ENCODE measurements at regions not wholly inside any gene's neighbourhood (a gene's known extent, or its start where the extent isn't known, plus 50 kb on each side); places are given as distances from the start of the nearest gene placed in this dataset.
A peak's percentile ranks its signal among the peaks of the same experiment; 100 is the strongest.

DNA sequence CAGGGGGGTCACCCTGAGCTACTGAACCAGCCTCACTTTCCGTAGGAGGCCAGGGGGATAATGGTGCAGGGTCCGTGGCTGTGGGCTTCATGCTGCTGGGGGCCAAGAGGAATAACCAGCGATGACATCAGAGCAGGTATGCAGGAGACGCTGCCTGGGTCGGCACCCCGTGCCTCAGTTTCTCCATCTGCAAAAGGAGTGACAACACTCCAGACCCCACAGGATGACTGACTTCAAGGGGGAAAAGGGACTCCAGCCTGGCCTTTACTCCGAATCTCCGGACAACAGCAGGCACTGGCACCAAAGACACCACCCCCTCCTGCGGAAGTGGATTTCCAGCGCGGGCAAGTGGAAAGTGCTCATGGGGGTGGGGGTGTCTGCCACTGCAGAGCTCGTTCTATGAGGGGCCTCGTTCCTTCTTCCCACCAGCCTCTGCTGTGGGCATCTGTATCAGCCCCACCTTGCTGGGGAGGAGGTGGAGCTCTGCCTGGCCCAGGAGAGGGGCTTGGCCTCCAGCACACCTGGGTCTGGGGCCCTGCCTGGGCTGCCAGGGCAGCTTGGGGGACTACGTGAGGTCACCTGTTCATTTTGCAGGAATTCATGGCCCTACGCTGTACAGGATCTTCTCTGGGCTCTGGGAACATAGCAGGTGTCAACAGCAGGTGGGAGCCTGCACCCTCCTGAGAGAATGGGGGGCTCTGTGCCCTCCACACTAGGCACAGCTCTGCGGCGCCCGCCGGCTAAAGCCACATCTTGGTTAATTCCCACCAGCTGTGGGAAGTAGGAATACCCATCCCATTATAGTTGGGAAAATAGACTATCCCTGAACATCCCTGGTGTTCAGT is 216.6 kb upstream of the C14orf180 start:
- Histone ChIP-seq H3K4me3 (ENCODE audit: control insufficient read depth in 1 of 2, extremely low read depth in 1 of 2, low read length in 1 of 2) (no peak overlapping the region), H3K9me3 (no peaks in the 10 kb centered on the region), H3K4me1 (ENCODE audit: control insufficient read depth in 1 of 2, extremely low read depth in 1 of 2, insufficient read depth in 2 of 2, low read length in 2 of 2) (no peaks in the 10 kb centered on the region), H3K27ac (ENCODE audit: low read length) (no peak overlapping the region), H3K36me3 (ENCODE audit: control insufficient read depth in 2 of 2, extremely low read depth in 1 of 2, insufficient read depth in 1 of 2, low read length in 1 of 2) (no peaks in the 10 kb centered on the region), H3K27me3 (replicated peaks in 1 of 2; ENCODE audit: control insufficient read depth in 2 of 2, extremely low read depth in 1 of 2, insufficient read depth in 2 of 2, low read length in 1 of 2) (peaks cover 0 to 18% of the 10 kb centered on the region in 2 experiments)
- Mint-ChIP-seq H3K27me3 (peaks cover 0 to 2% of the 10 kb centered on the region in 2 donors), H3K9me3 (peaks cover 0 to 4% (median 4%) of the 10 kb centered on the region in 3 donors), H3K27ac (no peak overlapping the region), H3K4me3 (no peak overlapping the region), H3K36me3 (peaks cover 3% of the 10 kb centered on the region), H3K4me1 (no peaks in the 10 kb centered on the region)
- 80% methylated on average over 8 of the region's 19 CpGs for WGBS (ENCODE audit: insufficient coverage)
- ATAC-seq (replicated peaks in 1 of 4) (no peak), DNase-seq (no peak)
- POLR2A ChIA-PET, result no interaction called here
- CTCF ChIA-PET, result no interaction called here

DNA sequence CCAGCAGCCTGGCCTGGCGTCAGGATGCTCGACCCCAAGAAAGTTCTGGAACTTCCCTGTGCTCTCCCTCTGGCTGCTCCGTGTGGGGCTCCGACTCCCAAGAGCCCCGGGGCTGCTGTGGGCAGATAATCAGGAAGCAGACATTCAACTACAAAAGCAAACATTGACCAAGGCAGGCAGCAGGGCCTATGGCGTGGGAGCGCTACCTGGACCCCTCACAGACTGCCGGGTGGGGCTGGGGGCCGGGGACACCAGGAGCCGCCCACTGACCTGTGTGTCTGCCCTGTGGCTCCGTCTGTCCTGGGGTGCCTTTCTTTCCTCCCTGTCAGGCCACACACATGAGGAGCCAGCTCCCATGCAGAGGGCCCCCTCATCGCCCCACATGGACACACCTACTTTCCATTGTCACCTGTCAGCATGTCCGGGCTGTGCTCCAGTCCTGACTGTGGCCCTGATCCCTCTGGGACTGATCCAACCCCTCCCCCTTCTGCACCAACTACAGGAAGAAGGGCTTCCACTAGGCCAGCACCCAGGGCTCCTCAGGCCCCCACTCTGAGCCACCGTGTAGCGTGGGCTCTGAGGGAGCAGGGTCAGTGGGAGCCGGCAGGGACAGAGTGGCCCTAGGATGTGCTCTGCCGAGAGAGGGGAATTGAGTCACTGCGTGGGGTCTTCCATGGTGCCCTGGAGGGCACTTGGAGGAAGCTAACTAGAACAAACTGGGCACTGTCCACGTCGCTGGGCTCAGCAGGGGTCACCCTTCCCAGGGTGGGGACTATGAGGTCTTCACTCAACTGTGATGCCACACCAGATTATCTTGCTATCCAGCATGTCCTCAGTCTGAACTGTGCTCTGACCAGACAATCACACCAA is 215.4 kb upstream of the C14orf180 start:
- Mint-ChIP-seq H3K27me3 (peaks cover 0 to 2% of the 10 kb centered on the region in 2 donors), H3K4me1 (no peaks in the 10 kb centered on the region), H3K27ac (no peak overlapping the region), H3K9me3 (peaks cover 0 to 4% (median 4%) of the 10 kb centered on the region in 3 donors), H3K4me3 (no peak overlapping the region), H3K36me3 (peaks cover 3% of the 10 kb centered on the region)
- POLR2A ChIA-PET, result no interaction called here
- Histone ChIP-seq H3K27me3 (replicated peaks in 1 of 2; ENCODE audit: control insufficient read depth in 2 of 2, extremely low read depth in 1 of 2, insufficient read depth in 2 of 2, low read length in 1 of 2) (peaks cover 0 to 18% of the 10 kb centered on the region in 2 experiments), H3K4me1 (ENCODE audit: control insufficient read depth in 1 of 2, extremely low read depth in 1 of 2, insufficient read depth in 2 of 2, low read length in 2 of 2) (no peaks in the 10 kb centered on the region), H3K27ac (ENCODE audit: low read length) (no peak overlapping the region), H3K9me3 (no peaks in the 10 kb centered on the region), H3K4me3 (ENCODE audit: control insufficient read depth in 1 of 2, extremely low read depth in 1 of 2, low read length in 1 of 2) (no peak overlapping the region), H3K36me3 (ENCODE audit: control insufficient read depth in 2 of 2, extremely low read depth in 1 of 2, insufficient read depth in 1 of 2, low read length in 1 of 2) (no peaks in the 10 kb centered on the region)
- WGBS (ENCODE audit: insufficient coverage), result 80% methylated on average over 18 of the region's 20 CpGs
- peak in 1 of 4 experiments; percentile 31 for ATAC-seq (replicated peaks in 1 of 4)
- no peak for DNase-seq
- CTCF ChIA-PET, result no interaction called here

DNA sequence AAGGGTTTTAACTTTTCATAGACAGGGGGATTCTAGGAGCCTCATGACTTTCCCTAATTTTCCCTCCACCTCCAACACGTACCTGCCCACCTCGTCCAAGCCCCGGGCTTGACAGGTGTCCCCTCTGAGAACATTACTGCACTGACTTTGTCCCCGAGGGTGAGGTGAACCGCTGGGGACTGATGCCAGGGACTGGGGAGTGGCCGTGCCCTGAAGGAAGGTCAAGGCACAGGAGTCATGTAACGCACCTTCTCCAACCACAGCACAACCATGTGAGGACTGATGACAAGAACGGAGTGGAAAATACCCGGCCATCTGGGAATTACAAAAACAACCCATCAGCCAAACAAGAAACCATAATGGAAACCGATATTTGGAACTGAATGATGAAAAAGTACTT is 214.7 kb upstream of the C14orf180 start:
- no peaks in the 10 kb centered on the region for H3K4me1 Mint-ChIP-seq
- WGBS (ENCODE audit: insufficient coverage), result 100% methylated on average over 2 of the region's 10 CpGs
- no peak overlapping the region for H3K27ac Mint-ChIP-seq
- no peak overlapping the region for H3K4me3 Mint-ChIP-seq
- ChIA-PET POLR2A (no interaction called here), CTCF (no interaction called here)
- H3K27ac ChIP-seq (ENCODE audit: low read length), result no peak overlapping the region
- H3K27me3 Mint-ChIP-seq, result peaks cover 0 to 3% of the 10 kb centered on the region in 2 donors
- no peaks in the 10 kb centered on the region for H3K4me1 ChIP-seq (ENCODE audit: control insufficient read depth in 1 of 2, extremely low read depth in 1 of 2, insufficient read depth in 2 of 2, low read length in 2 of 2)
- H3K9me3 ChIP-seq, result no peaks in the 10 kb centered on the region
- no peak for ATAC-seq (replicated peaks in 1 of 4)
- peaks cover 0 to 4% (median 4%) of the 10 kb centered on the region in 3 donors for H3K9me3 Mint-ChIP-seq
- H3K36me3 Mint-ChIP-seq, result peaks cover 3% of the 10 kb centered on the region
- H3K36me3 ChIP-seq (ENCODE audit: control insufficient read depth in 2 of 2, extremely low read depth in 1 of 2, insufficient read depth in 1 of 2, low read length in 1 of 2), result no peaks in the 10 kb centered on the region
- H3K27me3 ChIP-seq (replicated peaks in 1 of 2; ENCODE audit: control insufficient read depth in 2 of 2, extremely low read depth in 1 of 2, insufficient read depth in 2 of 2, low read length in 1 of 2), result peaks cover 0 to 20% of the 10 kb centered on the region in 2 experiments
- H3K4me3 ChIP-seq (ENCODE audit: control insufficient read depth in 1 of 2, extremely low read depth in 1 of 2, low read length in 1 of 2), result no peak overlapping the region
- no peak for DNase-seq

DNA sequence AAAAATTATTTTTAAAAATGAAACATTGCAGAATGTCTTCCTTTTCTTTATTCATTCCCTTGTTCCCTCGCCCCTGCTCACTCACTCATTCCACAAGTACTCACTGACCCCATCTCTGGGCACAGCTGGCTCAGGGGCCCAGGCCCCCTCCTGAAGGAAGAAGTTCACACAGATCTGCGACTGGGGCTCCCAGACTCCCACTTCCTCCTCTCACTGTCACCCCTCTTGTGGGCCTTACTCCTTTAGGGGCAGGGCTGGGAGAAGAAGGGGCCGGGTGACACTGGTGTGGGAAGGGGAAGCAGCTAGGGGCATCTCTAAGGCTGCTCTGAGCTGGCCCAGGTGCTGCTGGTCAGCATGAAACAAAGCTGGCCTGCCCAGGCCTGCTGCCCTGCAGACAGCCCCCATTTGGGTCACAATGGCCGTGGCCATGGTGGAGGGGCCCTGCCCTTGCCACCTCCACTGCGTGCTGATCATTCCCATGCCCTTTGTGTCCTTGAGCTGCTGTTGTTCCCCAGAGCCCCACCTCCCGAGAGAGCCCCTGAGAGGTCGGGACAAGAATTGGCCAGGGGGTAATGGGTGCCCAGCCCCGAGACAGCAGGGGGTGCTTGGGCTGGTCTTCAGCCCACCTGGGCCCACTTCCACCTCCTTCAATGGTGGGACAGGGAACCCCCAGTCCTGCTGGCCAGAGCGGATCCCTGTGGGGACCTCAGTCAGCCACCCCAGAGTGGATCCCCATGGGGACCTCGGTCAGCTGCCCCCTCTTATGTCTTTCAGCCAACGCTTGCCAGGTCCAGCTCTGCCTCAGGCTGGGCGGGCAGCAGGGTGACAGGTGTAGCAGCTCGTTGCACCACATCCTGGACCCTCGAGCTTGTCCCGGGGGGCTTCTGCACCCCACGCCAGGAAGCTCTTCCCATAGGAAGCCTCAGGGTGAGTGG is 212.4 kb upstream of the C14orf180 start:
- no peaks in the 10 kb centered on the region for H3K36me3 ChIP-seq (ENCODE audit: control insufficient read depth in 2 of 2, extremely low read depth in 1 of 2, insufficient read depth in 1 of 2, low read length in 1 of 2)
- ChIA-PET POLR2A (no interaction called here), CTCF (no interaction called here)
- Mint-ChIP-seq H3K27ac (no peak overlapping the region), H3K4me1 (peaks cover 0 to 3% (median 2%) of the 10 kb centered on the region in 3 donors), H3K36me3 (peaks cover 3% of the 10 kb centered on the region), H3K9me3 (peaks cover 0 to 4% (median 4%) of the 10 kb centered on the region in 3 donors), H3K27me3 (peaks cover 0 to 4% of the 10 kb centered on the region in 2 donors), H3K4me3 (no peak overlapping the region)
- H3K9me3 ChIP-seq, result no peaks in the 10 kb centered on the region
- peaks cover 0 to 19% of the 10 kb centered on the region in 2 experiments for H3K27me3 ChIP-seq (replicated peaks in 1 of 2; ENCODE audit: control insufficient read depth in 2 of 2, extremely low read depth in 1 of 2, insufficient read depth in 2 of 2, low read length in 1 of 2)
- peaks cover 0 to 2% of the 10 kb centered on the region in 2 experiments for H3K4me1 ChIP-seq (ENCODE audit: control insufficient read depth in 1 of 2, extremely low read depth in 1 of 2, insufficient read depth in 2 of 2, low read length in 2 of 2)
- H3K27ac ChIP-seq (ENCODE audit: low read length), result no peak overlapping the region
- no peak overlapping the region for H3K4me3 ChIP-seq (ENCODE audit: control insufficient read depth in 1 of 2, extremely low read depth in 1 of 2, low read length in 1 of 2)
- ATAC-seq (replicated peaks in 1 of 4), result no peak
- WGBS (ENCODE audit: insufficient coverage), result 78% methylated on average over 12 of the region's 16 CpGs
- no peak for DNase-seq

DNA sequence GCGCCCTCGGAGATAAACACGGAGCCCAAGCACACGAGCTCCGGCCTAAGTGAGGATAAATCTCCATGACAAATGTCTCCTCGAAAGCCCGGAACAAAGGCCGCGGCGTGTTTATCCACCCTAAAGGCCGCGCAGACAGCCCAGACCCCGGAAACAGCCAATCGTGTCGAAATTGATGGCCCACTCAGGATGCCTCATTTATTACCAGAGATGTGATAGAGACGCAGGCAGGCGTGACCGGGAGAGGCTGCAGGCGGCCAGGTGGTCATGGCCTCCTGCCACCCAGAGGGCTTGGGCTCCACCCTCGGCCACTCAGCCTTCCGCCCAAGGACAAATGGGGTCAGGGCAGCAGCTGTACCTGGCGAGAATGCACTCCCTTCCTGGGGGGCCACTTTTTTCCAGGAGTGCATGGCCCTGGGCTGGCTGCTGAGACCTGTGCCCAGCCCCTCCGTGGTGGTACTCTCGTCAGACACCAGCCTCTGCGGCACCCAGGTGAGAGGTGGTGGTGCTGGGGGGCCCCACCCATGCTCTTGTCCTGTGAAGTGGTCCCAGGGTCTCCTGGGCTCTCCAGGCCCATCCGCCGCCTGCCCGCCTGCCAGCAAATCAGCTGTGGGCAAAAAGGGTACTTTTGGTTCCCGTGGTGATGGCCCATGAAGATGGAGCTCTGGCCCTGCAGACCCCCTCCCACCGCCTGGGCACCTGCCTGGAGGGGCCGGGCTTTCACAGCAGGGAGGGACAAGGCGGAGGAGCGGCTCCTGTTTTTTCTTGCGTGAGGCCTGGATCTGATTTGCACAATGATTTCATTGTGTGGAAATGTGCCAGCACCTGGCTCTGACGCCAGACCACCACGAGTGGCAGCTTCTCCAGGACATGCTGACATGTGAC is 211.5 kb upstream of the C14orf180 start:
- H3K36me3 ChIP-seq (ENCODE audit: control insufficient read depth in 2 of 2, extremely low read depth in 1 of 2, insufficient read depth in 1 of 2, low read length in 1 of 2), result no peaks in the 10 kb centered on the region
- peaks cover 0 to 4% (median 4%) of the 10 kb centered on the region in 3 donors for H3K9me3 Mint-ChIP-seq
- H3K27me3 Mint-ChIP-seq, result peaks cover 0 to 4% of the 10 kb centered on the region in 2 donors
- H3K9me3 ChIP-seq, result no peaks in the 10 kb centered on the region
- WGBS (ENCODE audit: insufficient coverage), result 87% methylated on average over 32 of the region's 36 CpGs
- no peak overlapping the region for H3K4me3 ChIP-seq (ENCODE audit: control insufficient read depth in 1 of 2, extremely low read depth in 1 of 2, low read length in 1 of 2)
- peaks cover 0 to 15% of the 10 kb centered on the region in 2 experiments for H3K27me3 ChIP-seq (replicated peaks in 1 of 2; ENCODE audit: control insufficient read depth in 2 of 2, extremely low read depth in 1 of 2, insufficient read depth in 2 of 2, low read length in 1 of 2)
- H3K4me3 Mint-ChIP-seq, result no peak overlapping the region
- H3K27ac ChIP-seq (ENCODE audit: low read length), result no peak overlapping the region
- CTCF ChIA-PET, result no interaction called here
- peaks cover 3% of the 10 kb centered on the region for H3K36me3 Mint-ChIP-seq
- DNase-seq, result no peak
- H3K4me1 ChIP-seq (ENCODE audit: control insufficient read depth in 1 of 2, extremely low read depth in 1 of 2, insufficient read depth in 2 of 2, low read length in 2 of 2), result peaks cover 0 to 11% of the 10 kb centered on the region in 2 experiments
- ATAC-seq (replicated peaks in 1 of 4), result no peak
- peaks cover 3 to 7% (median 6%) of the 10 kb centered on the region in 3 donors for H3K4me1 Mint-ChIP-seq
- POLR2A ChIA-PET, result no interaction called here
- no peak overlapping the region for H3K27ac Mint-ChIP-seq
